Activated gamma-delta T cell treated with anti-CD3 and anti-CD28 coated beads, Interleukin-2, amount 50 U/mL, for 16 hours (primary cell): ENCODE measurements at regions not wholly inside any gene's neighbourhood (a gene's known extent, or its start where the extent isn't known, plus 50 kb on each side); places are given as distances from the start of the nearest gene placed in this dataset.
"Not testable (repeated sequence)": the region's sequence is repeated elsewhere in the genome, so short reads cannot be mapped to it uniquely, and the experiment has no call there.

Source experiments
- DNase-seq: peaks from one replicate; pipeline ENCODE4 v3.0.0-alpha.2; 2020; ENCODE audit warnings: low read depth

DNA sequence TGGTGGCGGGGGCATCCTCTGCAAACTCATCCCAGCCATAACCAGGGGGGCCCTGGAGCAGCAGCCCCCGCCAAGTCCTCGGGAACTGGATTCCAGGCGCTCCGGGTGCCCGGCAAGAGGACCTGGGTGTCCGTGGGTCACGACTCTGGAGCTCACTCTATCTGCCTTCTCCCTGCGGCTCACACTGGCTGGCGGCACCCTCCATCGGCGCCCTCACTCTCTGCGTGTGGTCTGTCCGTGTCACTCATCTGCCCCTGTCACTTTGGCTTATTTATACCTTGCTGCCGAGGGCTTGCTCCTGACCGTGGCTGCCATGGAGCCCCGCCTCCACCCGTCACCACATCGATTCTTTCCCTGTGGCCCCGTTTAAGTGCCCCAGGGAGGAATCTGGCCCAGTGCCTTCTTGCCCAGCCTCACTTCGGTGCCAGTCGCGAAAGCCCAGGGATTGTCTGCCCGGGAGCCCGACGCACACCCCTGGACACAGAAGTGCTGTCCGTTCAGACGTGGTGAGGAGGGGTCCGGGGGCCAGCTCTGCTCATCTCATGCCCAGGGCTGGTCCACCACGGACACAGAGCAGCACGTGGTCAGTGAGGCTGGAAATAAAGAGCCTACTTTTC lies 115.7 kb upstream of the ZNF469 start:
- not testable (repeated sequence) for DNase-seq

DNA sequence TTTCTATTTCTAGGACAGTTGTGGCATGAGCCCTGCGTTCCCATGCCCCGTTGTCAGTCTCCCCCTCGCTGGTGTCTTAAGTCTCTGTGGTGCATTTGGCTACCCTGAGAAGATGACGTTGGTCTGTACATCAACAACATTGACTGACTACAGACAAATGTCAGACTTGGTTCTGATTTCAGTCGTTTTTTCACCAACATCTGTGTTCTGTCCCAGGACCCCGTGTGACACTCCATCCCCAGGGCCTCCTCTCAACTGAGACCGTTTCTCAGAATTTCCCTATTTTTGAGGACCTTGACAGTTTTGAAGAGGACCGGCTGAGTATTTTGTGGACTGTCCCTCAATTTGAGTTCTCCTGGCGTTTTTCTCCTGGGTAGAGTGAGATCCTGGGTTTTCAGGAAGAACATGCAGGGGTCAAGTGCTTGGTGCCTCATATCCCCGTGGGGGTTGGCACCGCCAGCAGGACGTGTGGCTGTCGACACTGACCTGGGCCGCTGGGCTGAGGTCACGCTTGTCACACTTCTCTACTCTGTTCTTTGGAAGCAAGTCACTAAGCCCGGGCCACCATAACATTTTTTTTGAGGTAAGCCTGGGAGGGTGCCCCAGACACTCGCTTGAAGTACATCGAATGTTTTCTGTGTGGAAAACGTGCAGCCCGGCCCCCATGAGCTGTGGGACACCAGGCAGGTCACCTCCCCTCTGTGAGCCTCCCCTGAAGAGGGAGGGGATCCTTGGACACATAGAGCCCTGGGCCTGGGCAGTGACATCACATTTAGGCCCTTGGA lies 114.4 kb upstream of the ZNF469 start:
- DNase-seq: not testable (repeated sequence)

DNA sequence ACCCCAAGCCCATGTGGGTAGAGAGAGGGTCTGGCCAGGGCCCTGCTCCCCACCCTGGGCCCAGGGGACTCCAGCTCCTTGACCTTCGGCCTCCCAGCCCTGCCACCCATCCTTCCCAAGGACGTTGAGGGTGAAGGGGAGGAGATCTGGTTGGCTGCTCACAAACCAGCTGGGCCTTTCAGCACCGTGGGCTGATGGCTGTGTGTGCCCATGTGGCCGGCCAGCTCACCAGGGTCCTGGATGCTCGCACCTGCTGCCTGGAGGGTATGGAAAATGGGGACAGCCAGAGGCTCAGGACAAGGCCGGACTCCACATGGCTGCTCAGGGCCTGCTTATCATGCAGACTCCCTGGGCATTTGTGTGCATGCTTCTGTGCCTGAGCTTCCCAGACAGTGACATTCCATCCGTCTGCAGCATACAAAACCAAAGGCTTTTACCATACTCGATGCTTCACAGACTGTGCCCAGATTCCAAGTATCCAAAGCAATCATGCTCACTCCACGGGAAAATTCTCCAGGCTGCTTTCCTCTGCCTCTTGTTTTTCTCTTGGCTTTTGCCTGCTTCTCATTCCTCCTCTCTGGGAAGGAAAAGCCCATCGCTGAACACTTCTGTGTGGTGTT lies 112.5 kb upstream of the ZNF469 start:
- DNase-seq: not testable (repeated sequence)

- not testable (repeated sequence) for DNase-seq
Measured at GRCh38 chr16:88271296-88271695, 111.5 kb upstream of the ZNF469 start.

- DNase-seq: not testable (repeated sequence)
Measured at GRCh38 chr16:88271776-88272175, 111.0 kb upstream of the ZNF469 start.

GRCh38 chr16:88272437-88272836 lies 110.3 kb upstream of the ZNF469 start:
- DNase-seq: not testable (repeated sequence)

- DNase-seq: not testable (repeated sequence)
Measured at GRCh38 chr16:88274126-88274750, 108.5 kb upstream of the ZNF469 start.

- no peak for DNase-seq
Measured at GRCh38 chr16:88274847-88275246, 107.9 kb upstream of the ZNF469 start.

- DNase-seq: not testable (repeated sequence)
Measured at GRCh38 chr16:88275336-88276122, 107.2 kb upstream of the ZNF469 start.

GRCh38 chr16:88276123-88276588 lies 106.6 kb upstream of the ZNF469 start:
- not testable (repeated sequence) for DNase-seq

GRCh38 chr16:88276591-88276990 lies 106.2 kb upstream of the ZNF469 start:
- no peak for DNase-seq

GRCh38 chr16:88279998-88280397 lies 102.8 kb upstream of the ZNF469 start:
- no peak for DNase-seq

DNA sequence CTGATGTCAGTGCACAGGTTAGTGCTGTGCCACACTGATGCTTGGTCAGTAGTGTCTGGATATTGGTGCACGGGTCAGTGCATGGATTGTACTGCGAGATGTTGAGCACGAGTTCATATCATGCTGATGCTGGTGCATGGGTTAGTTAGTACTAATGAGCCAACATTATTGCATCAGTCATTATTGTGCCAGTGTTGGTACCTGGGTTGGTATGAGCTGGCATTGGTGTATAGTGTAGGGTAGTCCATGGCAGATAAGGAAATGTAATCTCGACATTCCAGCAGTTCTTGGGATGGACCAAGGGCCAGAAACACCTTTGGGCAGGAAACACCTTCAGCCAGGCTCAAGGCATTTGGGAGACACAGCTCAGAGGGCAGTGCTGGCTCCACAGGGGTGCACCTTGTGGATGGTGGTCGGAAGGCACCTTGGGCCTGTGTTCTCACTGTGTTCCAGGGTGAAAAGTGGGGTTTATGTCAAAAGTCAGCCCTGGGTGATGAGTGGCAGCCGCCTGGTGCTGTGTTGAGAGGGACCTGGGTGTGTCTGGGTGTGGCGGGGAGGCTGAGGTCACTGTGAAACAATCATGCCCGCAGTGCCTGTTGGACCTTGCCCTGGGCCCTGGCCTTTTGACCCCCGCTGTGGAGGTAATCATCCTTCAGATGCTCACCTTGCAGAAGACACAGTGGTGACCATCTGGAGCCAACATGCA lies 100.7 kb upstream of the ZNF469 start:
- no peak for DNase-seq

- DNase-seq: no peak
Measured at GRCh38 chr16:88282564-88283395, 100.0 kb upstream of the ZNF469 start.

DNA sequence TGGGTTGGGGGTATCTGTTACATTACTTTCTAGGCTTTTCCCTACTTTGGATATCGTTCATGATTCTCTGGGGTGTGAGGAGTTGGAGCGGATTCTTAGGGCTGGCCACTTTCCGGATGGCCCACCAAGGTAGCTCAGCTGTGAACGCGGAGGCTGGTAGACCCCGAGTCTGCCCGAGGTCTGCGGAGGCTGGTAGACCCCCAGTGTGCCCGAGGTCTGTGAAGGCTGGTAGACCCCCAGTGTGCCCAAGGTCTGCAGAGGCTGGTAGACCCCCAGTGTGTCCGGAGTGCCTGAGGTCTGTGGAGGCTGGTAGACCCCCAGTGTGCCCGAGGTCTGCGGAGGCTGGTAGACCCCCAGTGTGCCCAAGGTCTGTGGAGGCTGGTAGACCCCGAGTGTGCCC lies 99.2 kb upstream of the ZNF469 start:
- no peak for DNase-seq

DNA sequence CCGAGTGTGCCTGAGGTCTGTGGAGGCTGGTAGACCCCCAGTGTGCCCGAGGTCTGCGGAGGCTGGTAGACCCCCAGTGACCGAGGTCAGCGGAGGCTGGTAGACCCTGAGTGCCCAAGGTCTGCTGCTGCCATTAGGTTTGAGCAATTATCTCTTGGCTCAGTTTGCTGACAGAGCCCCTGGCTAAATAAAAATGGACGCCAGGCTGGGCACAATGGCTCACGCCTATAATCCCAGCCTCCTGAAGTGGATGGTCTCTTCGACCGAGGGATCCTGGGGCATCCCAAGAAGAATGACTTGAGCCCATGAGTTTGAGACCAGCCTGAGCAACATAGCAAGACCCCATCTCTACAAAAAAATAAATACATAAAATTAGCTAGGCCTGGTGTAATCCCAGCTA lies 98.7 kb upstream of the ZNF469 start:
- no peak for DNase-seq

GRCh38 chr16:88284626-88285513 lies 97.9 kb upstream of the ZNF469 start:
- DNase-seq: no peak

DNA sequence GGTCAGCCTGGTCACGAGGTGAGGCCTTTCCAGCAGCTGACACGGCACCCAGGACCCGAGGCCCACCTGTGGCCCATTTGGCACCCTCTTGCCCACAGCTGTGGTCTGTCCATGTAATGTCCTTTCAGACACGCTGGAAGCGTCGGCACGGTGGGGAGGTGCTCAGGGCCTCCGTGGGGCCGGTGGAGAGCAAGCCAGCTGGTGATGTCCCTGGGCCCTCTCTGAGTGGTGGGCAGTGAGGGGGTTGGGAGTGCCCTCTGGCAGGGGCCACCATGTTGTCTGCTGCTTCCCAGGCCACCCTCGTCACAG lies 97.3 kb upstream of the ZNF469 start:
- DNase-seq: no peak

- DNase-seq: no peak
Measured at GRCh38 chr16:88286301-88286923, 96.3 kb upstream of the ZNF469 start.
